IMR-90 (cell line): ENCODE measurements at regions not wholly inside any gene's neighbourhood (a gene's known extent, or its start where the extent isn't known, plus 50 kb on each side); places are given as distances from the start of the nearest gene placed in this dataset.

ENCODE experiments used
- ATAC-seq: fragments of 200-7000 bp; cut with Tn5 transposase; 2 replicates; pipeline ENCODE4 v1.9.1; 2020; ENCODE audit warnings: low read depth, mild to moderate bottlenecking, moderate library complexity
- BruUV-seq: library from RNA; stranded (reverse); fragments of 400-500 nt; replicated peaks from 2 replicates; lab custom pipeline; 2021; lab: Mats Ljungman, UMichigan
- CTCF ChIA-PET: fragments of 300-600 bp; formaldehyde crosslinking; extraction: SDS; loops from one replicate; lab custom pipeline; 2021; ENCODE audit warnings: antibody characterized with exemption; lab: Yijun Ruan, JAX
- POLR2A ChIA-PET: fragments of 300-600 bp; sonication (Branson Sonifier 250); formaldehyde crosslinking; loops from one replicate; lab custom pipeline; 2022; ENCODE audit warnings: antibody characterized with exemption; ENCODE audit not compliant: unreplicated experiment; lab: Charles Lee
- DNase-seq: peaks from one replicate; pipeline ENCODE4 v3.0.0; 2013
- H2AFZ ChIP-seq: replicated peaks from 2 replicates; pipeline ENCODE3; 2013; ENCODE audit warnings: low read length, mild to moderate bottlenecking; ENCODE audit not compliant: poor library complexity
- H2AK5ac ChIP-seq: 2 replicates; pipeline ENCODE4 v1.6.1; 2013; ENCODE audit warnings: low read depth, low read length, inconsistent platforms
- H2AK9ac ChIP-seq: replicated peaks from 2 replicates; pipeline ENCODE3; 2013; ENCODE audit warnings: mild to moderate bottlenecking, low read depth, low read length, moderate library complexity; ENCODE audit not compliant: poor library complexity
- H2BK120ac ChIP-seq: 2 replicates; pipeline ENCODE4 v1.6.1; 2013; ENCODE audit warnings: low read depth, low read length, inconsistent platforms
- H2BK15ac ChIP-seq: 3 replicates; pipeline ENCODE4 v1.6.1; 2013; ENCODE audit warnings: low read depth, low read length, inconsistent platforms
- H2BK20ac ChIP-seq: 2 replicates; pipeline ENCODE4 v1.6.1; 2013; ENCODE audit warnings: low read depth, mild to moderate bottlenecking, inconsistent platforms, low read length, moderate library complexity
- H2BK5ac ChIP-seq: 2 replicates; pipeline ENCODE4 v1.6.1; 2013; ENCODE audit warnings: mild to moderate bottlenecking, low read depth, low read length, inconsistent platforms; ENCODE audit not compliant: poor library complexity, severe bottlenecking
- H3K14ac ChIP-seq: replicated peaks from 2 replicates; pipeline ENCODE4 v1.6.1; 2013; ENCODE audit warnings: low read depth, low read length, inconsistent platforms
- H3K18ac ChIP-seq: 2 replicates; pipeline ENCODE4 v1.6.1; 2013; ENCODE audit warnings: low read depth, low read length, control low read depth
- H3K23ac ChIP-seq: 2 replicates; pipeline ENCODE4 v1.6.1; 2013; ENCODE audit warnings: low read depth, low read length, inconsistent platforms
- H3K27ac ChIP-seq: 2 replicates; pipeline ENCODE4 v1.5.1; 2013; ENCODE audit warnings: mild to moderate bottlenecking, control low read depth, low read length; ENCODE audit not compliant: insufficient read depth
- H3K27me3 ChIP-seq: 2 replicates; pipeline ENCODE4 v1.6.1; 2013; ENCODE audit warnings: low read length; ENCODE audit not compliant: control insufficient read depth, insufficient read depth
- H3K36me3 ChIP-seq: 2 replicates; pipeline ENCODE4 v1.6.1; 2013; ENCODE audit warnings: low read length, mixed read lengths; ENCODE audit not compliant: control insufficient read depth, insufficient read depth
- H3K4ac ChIP-seq: 2 replicates; pipeline ENCODE4 v1.6.1; 2013; ENCODE audit warnings: low read depth, low read length, inconsistent platforms
- H3K4me1 ChIP-seq: 2 replicates; pipeline ENCODE4 v1.6.1; 2013; ENCODE audit warnings: low read length, mixed read lengths; ENCODE audit not compliant: control insufficient read depth, insufficient read depth
- H3K4me2 ChIP-seq: 2 replicates; pipeline ENCODE4 v1.6.1; 2013; ENCODE audit warnings: low read depth, mild to moderate bottlenecking, control low read depth, low read length, moderate library complexity
- H3K4me3 ChIP-seq: 2 replicates; pipeline ENCODE4 v1.5.1; 2013; ENCODE audit warnings: low read depth, mild to moderate bottlenecking, control low read depth, low read length, moderate library complexity; ENCODE audit not compliant: insufficient read depth
- H3K56ac ChIP-seq: 2 replicates; pipeline ENCODE4 v1.6.1; 2013; ENCODE audit warnings: low read length, inconsistent platforms; ENCODE audit not compliant: insufficient read depth; ENCODE audit errors: extremely low read depth
- H3K79me1 ChIP-seq, 2 experiments: 2 replicates each; pipeline ENCODE4 v1.6.1; 2013; ENCODE audit warnings: low read length in 2 of 2, inconsistent platforms in 1 of 2, low read depth in 1 of 2
- H3K9ac ChIP-seq: 2 replicates; pipeline ENCODE4 v1.6.1; 2013; ENCODE audit warnings: low read depth, low read length, control low read depth
- H3K9me1 ChIP-seq: 2 replicates; pipeline ENCODE4 v1.6.1; 2013; ENCODE audit warnings: low read length, inconsistent platforms; ENCODE audit not compliant: insufficient read depth
- H3K9me3 ChIP-seq: 2 replicates; pipeline ENCODE4 v1.6.1; 2013; ENCODE audit warnings: low read length; ENCODE audit not compliant: control insufficient read depth, insufficient read depth
- H4K20me1 ChIP-seq: 2 replicates; pipeline ENCODE4 v1.6.1; 2013; ENCODE audit warnings: low read length, inconsistent platforms; ENCODE audit not compliant: insufficient read depth
- H4K5ac ChIP-seq: 2 replicates; pipeline ENCODE4 v1.6.1; 2013; ENCODE audit warnings: mild to moderate bottlenecking, low read depth, low read length, control low read depth
- H4K8ac ChIP-seq, 2 experiments: 2 replicates each; pipeline ENCODE4 v1.6.1; 2013; ENCODE audit warnings: low read depth in 2 of 2, low read length in 2 of 2, control low read depth in 1 of 2, inconsistent platforms in 1 of 2
- H4K91ac ChIP-seq: 2 replicates; pipeline ENCODE4 v1.6.1; 2013; ENCODE audit warnings: low read depth, low read length, inconsistent platforms; ENCODE audit not compliant: insufficient read depth
- BHLHE40 ChIP-seq: fragments of 150-350 bp; IDR thresholded peaks from 2 replicates; pipeline ENCODE4 v1.6.1; 2016; ENCODE audit warnings: mild to moderate bottlenecking, low read depth, low read length
- MAFK ChIP-seq: IDR thresholded peaks from 2 replicates; pipeline ENCODE4 v1.6.1; 2012; ENCODE audit warnings: low read depth, low read length, improper control_type of control experiment
- SMC3 ChIP-seq: fragments of 150-350 bp; IDR thresholded peaks from 2 replicates; pipeline ENCODE4 v1.6.1; 2016; ENCODE audit warnings: low read depth, mild to moderate bottlenecking, antibody characterized with exemption, low read length, moderate library complexity
- WGBS, 2 experiments: methylation state at CpG; one replicate each; pipeline versions ENCODE4 v1.1.5 to v1.1.7; 2013; ENCODE audit warnings: missing lambda C conversion rate in 2 of 2; ENCODE audit not compliant: insufficient read length in 1 of 2; ENCODE audit errors: extremely low coverage in 2 of 2; 5-methylcytosine and 5-hydroxymethylcytosine counted together
- dilution Hi-C: fragments of 300-500 bp; cut with HindIII; formaldehyde crosslinking; loops from one replicate; pipeline ENCODE4 v1.14.3; 2018; ENCODE audit warnings: low sequenced_read_pairs; ENCODE audit not compliant: unreplicated experiment
- in situ Hi-C: fragments of 300-500 bp; cut with MboI; formaldehyde crosslinking; loops from 3 replicates; pipeline ENCODE4 v1.14.3; 2019; ENCODE audit warnings: low sequenced_read_pairs, inconsistent platforms, mixed read lengths
- intact Hi-C: fragments of 100-400 bp; cut with micrococcal nuclease; formaldehyde crosslinking; loops from 2 replicates; pipeline ENCODE4 v1.10.0; 2022

DNA sequence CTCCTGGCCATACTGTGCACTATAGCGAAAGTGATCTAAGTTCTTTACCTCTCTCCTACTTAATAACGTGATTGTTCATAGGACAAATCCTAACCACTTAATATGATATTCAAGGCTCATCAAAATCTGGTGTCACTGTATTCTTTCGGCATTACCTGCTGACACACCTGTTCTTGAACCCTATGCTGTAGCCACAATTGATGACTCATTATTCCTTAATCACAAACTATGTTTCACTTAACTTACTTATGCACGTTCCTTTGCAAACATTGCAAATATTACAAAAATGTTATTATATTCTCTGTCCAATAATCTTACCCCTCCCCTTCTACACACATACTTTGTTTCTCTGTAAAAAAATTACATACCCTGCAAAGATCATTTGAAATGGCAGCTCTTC, 158.1 kb upstream of the ADRA1B start:
- intact Hi-C loops = no loop called here
- POLR2A ChIA-PET = no interaction called here
- Histone ChIP-seq H3K9me3 (no peaks in the 10 kb centered on the region), H2BK120ac (no peak overlapping the region), H4K8ac (no peak overlapping the region), H3K36me3 (no peaks in the 10 kb centered on the region), H3K27ac (no peak overlapping the region), H3K18ac (no peak overlapping the region), H3K27me3 (no peaks in the 10 kb centered on the region), H3K9me1 (peaks cover under 1% of the 10 kb centered on the region; the same call in 1 of the 2 replicates), H2BK20ac (no peak overlapping the region), H3K4me2 (no peak overlapping the region), H2AFZ (no peak overlapping the region), H4K91ac (no peak overlapping the region), H3K56ac (no peak overlapping the region), H3K23ac (no peak overlapping the region), H3K4ac (no peak overlapping the region), H4K5ac (no peak overlapping the region), H2AK9ac (peak overlapping the region; percentile 5), H3K9ac (no peak overlapping the region), H3K79me1 (no peaks in the 10 kb centered on the region), H2AK5ac (no peak overlapping the region), H2BK15ac (no peak overlapping the region), H3K4me3 (no peak overlapping the region), H2BK5ac (no peak overlapping the region), H3K14ac (no peak overlapping the region), H4K20me1 (no peaks in the 10 kb centered on the region), H3K4me1 (0 out of 2 replicates have a peak, but pooled peaks cover 3% of the 10 kb centered on the region)
- DNase-seq (no peak), ATAC-seq (no peak)
- 72% methylated on average over 3 of the region's 4 CpGs; no CpG with 5 or more reads in 1 of the 2 experiments for whole genome bisulfite sequencing, 2 experiments
- no TSS peak for BruUV-seq
- no peak for TF ChIP-seq MAFK
- no peak for TF ChIP-seq SMC3
- TF ChIP-seq BHLHE40 = no peak
- CTCF ChIA-PET = no interaction called here
- dilution Hi-C loops = no loop called here
- in situ Hi-C loops = loop anchor here (25.0 kb wide), 1 partner anchor 596 kb away; no protein-coding TSS in a partner anchor
